SH-SY5Y (cell line): ENCODE measurements at regions not wholly inside any gene's neighbourhood (a gene's known extent, or its start where the extent isn't known, plus 50 kb on each side); places are given as distances from the start of the nearest gene placed in this dataset.

Experiments
- GATA2 ChIP-seq: IDR thresholded peaks from 2 replicates; pipeline ENCODE4 v1.6.1; 2011; ENCODE audit warnings: mild to moderate bottlenecking, low read depth, low read length
- GATA3 ChIP-seq: IDR thresholded peaks from 2 replicates; pipeline ENCODE4 v1.6.1; 2011; ENCODE audit warnings: low read depth, mild to moderate bottlenecking, low read length, moderate library complexity

GRCh38 chr15:29969562-29970401, 113.0 kb upstream of the GOLGA8J start:
- TF ChIP-seq GATA3 (no peak), GATA2 (no peak)

GRCh38 chr15:29968895-29969561, 113.7 kb upstream of the GOLGA8J start:
- TF ChIP-seq GATA2 (no peak), GATA3 (no peak)

DNA sequence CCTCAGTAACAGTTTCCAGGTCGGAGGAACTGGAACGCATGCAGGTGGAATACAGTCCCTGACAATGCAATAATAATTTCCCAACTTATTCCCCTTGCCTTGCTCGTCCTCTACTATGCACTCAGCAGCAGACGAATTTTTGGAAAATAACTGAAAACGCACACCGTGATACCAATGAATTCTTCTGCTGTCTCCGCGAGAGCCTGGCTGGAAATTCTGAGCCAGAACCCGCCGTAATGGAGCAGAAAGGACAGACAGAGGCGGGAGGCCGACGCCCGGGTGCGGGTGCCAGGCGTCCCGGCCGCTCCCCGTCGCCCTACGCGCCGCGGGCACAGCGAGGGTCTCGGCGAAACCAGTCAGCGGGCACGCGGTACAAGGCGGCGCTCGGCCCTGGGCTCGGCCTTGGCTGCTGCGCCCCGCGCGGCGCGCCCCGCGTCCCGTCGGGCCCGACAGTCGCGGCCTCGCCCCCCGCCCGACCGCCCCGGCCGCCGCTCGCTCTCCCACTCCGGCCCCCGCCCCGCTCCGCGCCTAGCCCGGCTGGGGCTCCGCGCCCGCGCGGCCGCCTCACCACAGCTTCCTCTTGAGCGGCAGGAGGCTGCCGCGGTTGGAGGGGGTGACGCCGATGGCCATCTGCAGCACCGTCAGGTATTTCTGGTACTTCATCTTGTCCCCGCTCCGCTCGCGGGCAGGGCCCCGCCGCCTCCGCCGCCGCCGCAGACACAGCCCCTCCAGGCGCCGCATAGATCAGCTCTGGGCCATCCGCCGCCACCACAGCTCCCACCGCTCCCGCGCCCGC, 114.5 kb upstream of the GOLGA8J start:
- TF ChIP-seq GATA2: no peak
- no peak for TF ChIP-seq GATA3

- no peak for TF ChIP-seq GATA2
- no peak for TF ChIP-seq GATA3
Measured at GRCh38 chr15:29962407-29962806, 120.3 kb upstream of the GOLGA8J start.

DNA sequence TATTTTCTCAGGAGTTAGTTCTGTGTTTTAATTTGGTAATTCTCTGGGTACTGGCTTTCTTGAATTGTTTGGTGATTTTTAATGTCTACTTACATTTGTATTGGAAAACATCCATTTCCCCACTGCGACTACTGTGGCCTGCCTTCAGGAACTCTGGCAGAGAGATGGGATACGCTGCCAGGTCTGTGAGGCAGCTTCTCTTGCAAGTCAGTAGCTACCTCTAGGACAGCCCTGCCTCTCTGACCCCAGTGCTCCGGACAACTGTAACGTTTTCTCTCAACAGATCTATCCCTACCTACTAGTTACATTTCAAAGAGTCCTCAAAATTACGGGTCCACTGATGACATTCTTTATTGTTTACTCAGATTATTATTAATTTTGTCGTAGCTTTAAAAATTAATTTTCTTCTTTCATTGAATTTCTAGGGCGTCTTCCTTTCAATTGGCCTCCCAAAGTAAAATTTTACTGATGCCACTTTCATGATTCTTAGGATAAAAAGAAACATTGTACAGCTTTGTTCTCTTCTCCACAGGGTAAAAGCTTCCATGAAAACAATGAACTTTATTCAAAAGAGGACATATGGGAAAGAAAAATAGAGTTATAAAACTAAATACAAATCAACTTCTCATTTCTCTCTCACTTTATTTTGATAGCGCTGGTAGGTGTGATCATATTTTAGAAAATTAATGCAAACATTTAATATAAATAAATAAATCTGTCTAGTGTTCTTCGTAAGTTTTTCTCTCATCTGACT, 123.2 kb upstream of the GOLGA8J start:
- TF ChIP-seq GATA2: no peak
- no peak for TF ChIP-seq GATA3

GRCh38 chr15:29952225-29952624, 130.0 kb upstream of the TJP1 start:
- TF ChIP-seq GATA3 (no peak), GATA2 (no peak)

DNA sequence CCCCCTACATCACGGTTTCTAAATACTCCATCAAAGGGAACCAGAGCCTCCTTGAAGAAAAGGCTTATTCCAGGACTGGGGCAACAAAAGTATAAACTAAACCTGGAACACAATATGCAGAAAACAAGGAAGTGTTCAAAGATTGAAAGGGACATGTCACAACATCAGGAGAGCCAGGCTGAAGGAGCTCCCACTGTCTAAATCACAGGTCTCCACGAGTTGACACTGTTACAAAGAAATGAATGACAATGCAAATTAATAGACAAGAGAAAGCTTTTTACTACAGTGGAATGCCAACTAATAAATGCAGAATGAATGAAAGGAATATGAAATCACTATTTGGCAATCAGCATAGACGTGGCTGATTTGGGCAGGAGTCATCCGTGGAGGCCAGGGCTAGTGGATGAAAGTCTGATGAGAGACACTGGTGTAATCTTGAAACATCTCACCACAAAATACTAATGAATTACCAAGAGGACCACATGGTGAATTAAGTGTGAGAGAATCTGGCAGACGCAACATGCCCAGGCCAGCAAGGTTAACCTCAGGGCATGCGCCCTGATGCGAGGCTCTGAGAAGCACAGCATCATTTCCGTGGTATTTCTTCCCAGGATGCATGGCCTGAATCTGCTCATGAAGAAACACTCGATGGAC, 123.8 kb upstream of the TJP1 start:
- TF ChIP-seq GATA3 (no peak), GATA2 (no peak)

DNA sequence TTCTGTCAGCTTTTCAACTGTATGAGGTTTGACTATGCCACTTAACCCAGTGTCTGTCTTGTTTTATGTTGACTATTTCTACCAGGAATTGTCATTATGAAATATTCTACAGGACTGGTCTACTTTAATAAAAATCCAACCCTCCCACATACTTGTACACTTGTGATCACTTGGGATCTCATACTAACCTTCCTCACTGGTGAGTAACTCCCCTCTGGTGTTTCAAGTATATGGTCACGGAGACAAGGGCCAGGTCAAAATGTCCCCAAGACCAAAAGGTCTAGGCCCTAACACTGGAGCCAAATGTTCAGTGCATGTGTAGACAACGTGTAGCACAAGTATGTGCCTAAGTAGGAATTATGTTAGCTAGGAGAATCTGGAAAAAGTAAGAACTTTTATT, 122.7 kb upstream of the TJP1 start:
- no peak for TF ChIP-seq GATA3
- no peak for TF ChIP-seq GATA2

DNA sequence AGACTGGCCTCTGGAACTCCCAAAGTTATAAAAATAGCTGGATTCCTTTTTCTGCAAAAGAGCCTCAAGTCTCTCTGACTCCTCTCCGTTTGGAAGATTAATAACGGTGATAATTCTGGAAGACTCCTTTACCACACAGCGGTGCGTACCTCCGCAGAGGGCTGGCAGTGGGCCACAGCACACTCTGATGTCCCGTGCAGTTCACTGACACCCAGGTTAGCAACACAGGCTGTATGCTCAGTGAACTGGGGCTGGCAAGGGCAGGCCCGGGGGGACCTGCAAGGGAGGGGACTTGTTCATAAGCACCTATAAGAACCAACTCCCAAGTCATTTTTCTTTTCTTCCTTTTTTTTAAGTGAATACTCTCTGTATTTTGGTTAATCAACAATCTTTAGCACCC, 120.3 kb upstream of the TJP1 start:
- TF ChIP-seq GATA3 (no peak), GATA2 (no peak)

DNA sequence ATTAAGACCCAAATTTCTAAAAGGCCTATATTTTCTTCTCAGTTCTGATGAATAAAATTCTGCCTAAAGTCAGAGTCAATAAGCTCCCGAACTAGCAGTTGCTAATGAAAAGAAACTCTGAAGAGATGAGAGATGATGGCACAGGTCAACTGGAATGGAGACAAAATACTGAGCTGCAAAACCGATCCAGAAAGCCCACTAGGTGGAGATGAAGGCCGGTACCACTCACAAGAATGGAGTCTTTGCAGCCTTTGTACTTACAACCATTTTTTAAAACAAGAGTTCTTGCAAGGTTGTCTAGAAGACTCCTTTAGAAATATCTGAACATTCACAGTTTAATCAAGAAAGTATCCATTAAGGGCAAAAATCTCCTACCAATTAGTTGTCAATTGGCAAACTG, 119.9 kb upstream of the TJP1 start:
- TF ChIP-seq GATA3 (no peak), GATA2 (no peak)

- TF ChIP-seq GATA3 (no peak), GATA2 (no peak)
Measured at GRCh38 chr15:29939404-29939803, 117.1 kb upstream of the TJP1 start.

- TF ChIP-seq GATA3 (no peak), GATA2 (no peak)
Measured at GRCh38 chr15:29938361-29939335, 116.4 kb upstream of the TJP1 start.
